H1 (cell line): ENCODE measurements at regions not wholly inside any gene's neighbourhood (a gene's known extent, or its start where the extent isn't known, plus 50 kb on each side); places are given as distances from the start of the nearest gene placed in this dataset.

Experiments used
- CTCF ChIA-PET: fragments of 300-600 bp; sonication (Branson Sonifier 250); formaldehyde crosslinking; loops from one replicate; lab custom pipeline; 2021; ENCODE audit not compliant: partially characterized antibody; lab: Charles Lee
- POLR2A ChIA-PET: fragments of 300-600 bp; sonication (Branson Sonifier 250); formaldehyde crosslinking; loops from one replicate; lab custom pipeline; 2021; ENCODE audit warnings: inconsistent platforms; ENCODE audit not compliant: partially characterized antibody; lab: Charles Lee
- DNase-seq, 2 experiments: peaks; one replicate each; pipeline versions ENCODE4 v3.0.0 to v3.0.0-alpha.2; 2010 to 2022; ENCODE audit warnings: low spot score in 2 of 2, low read depth in 1 of 2, mixed read lengths in 1 of 2
- FAIRE-seq: peaks from 2 replicates; lab custom pipeline; 2011; peaks lifted over from hg19 to GRCh38; lab: Jason Lieb, UNC
- H2AFZ ChIP-seq: 2 replicates; pipeline ENCODE4 v1.8.1; 2012; ENCODE audit warnings: low read length, inconsistent platforms
- H2AK5ac ChIP-seq: 2 replicates; pipeline ENCODE4 v1.6.1; 2013; ENCODE audit warnings: low read depth, low read length
- H2BK120ac ChIP-seq: replicated peaks from 2 replicates; pipeline ENCODE3; 2013; ENCODE audit warnings: low read depth, low read length, inconsistent platforms
- H2BK12ac ChIP-seq: 2 replicates; pipeline ENCODE4 v1.6.1; 2013; ENCODE audit warnings: low read depth, low read length
- H2BK15ac ChIP-seq: 2 replicates; pipeline ENCODE4 v1.6.1; 2013; ENCODE audit warnings: low read length
- H2BK20ac ChIP-seq: 2 replicates; pipeline ENCODE4 v1.6.1; 2013; ENCODE audit warnings: low read length
- H2BK5ac ChIP-seq: 2 replicates; pipeline ENCODE4 v1.6.1; 2013; ENCODE audit warnings: low read depth, low read length
- H3K14ac ChIP-seq: 2 replicates; pipeline ENCODE4 v1.6.1; 2013; ENCODE audit warnings: inconsistent platforms; ENCODE audit not compliant: insufficient read length
- H3K18ac ChIP-seq: 2 replicates; pipeline ENCODE4 v1.6.1; 2013; ENCODE audit warnings: low read length; ENCODE audit errors: extremely low read depth
- H3K23ac ChIP-seq: 2 replicates; pipeline ENCODE4 v1.6.1; 2013; ENCODE audit warnings: inconsistent platforms; ENCODE audit not compliant: insufficient read length
- H3K23me2 ChIP-seq: 2 replicates; pipeline ENCODE4 v1.6.1; 2013; ENCODE audit warnings: low read depth, low read length
- H3K27ac ChIP-seq: 2 replicates; pipeline ENCODE4 v1.6.1; 2011; ENCODE audit warnings: low read depth, low read length, inconsistent platforms
- H3K27me3 ChIP-seq, 4 experiments: replicated peaks in 1 of 4; 1 replicate in 1 of 4; 2 replicates in 3 of 4; pipeline versions ENCODE4 v1.6.1 to v1.8.1; 2011 to 2013; ENCODE audit warnings: low read length in 3 of 4, mild to moderate bottlenecking in 3 of 4, inconsistent platforms in 2 of 4, mixed read lengths in 2 of 4, moderate library complexity in 1 of 4; ENCODE audit not compliant: control insufficient read depth in 3 of 4, insufficient read depth in 3 of 4; ENCODE audit errors: extremely low read depth in 1 of 4
- H3K36me3 ChIP-seq, 4 experiments: 2 replicates each; pipeline versions ENCODE4 v1.6.1 to v1.8.1; 2011 to 2013; ENCODE audit warnings: mild to moderate bottlenecking in 4 of 4, low read length in 3 of 4, moderate library complexity in 2 of 4, control low read depth in 1 of 4, inconsistent platforms in 1 of 4; ENCODE audit not compliant: insufficient read depth in 4 of 4, control insufficient read depth in 2 of 4
- H3K4ac ChIP-seq: replicated peaks from 2 replicates; pipeline ENCODE3; 2013; ENCODE audit warnings: low read length, low read depth, mixed read lengths, inconsistent platforms; ENCODE audit not compliant: insufficient read length
- H3K4me1 ChIP-seq, 4 experiments: replicated peaks in 1 of 4; 1 replicate in 1 of 4; 2 replicates in 3 of 4; pipeline versions ENCODE4 v1.6.1 to v1.8.1; 2011 to 2013; ENCODE audit warnings: low read length in 3 of 4, inconsistent platforms in 2 of 4, mixed read lengths in 1 of 4; ENCODE audit not compliant: insufficient read depth in 4 of 4, control insufficient read depth in 3 of 4
- H3K4me2 ChIP-seq, 2 experiments: 2 replicates each; pipeline versions ENCODE4 v1.6.1 to v1.8.1; 2011 to 2013; ENCODE audit warnings: low read depth in 2 of 2, low read length in 2 of 2, control low read depth in 1 of 2, inconsistent platforms in 1 of 2, mild to moderate bottlenecking in 1 of 2; ENCODE audit not compliant: insufficient read depth in 1 of 2
- H3K4me3 ChIP-seq, 4 experiments: fragments of 200-600, 300-600 bp in 1 of 4; sonication (generic), shearing (Covaris generic), sonication (Bioruptor Twin) in 1 of 4; 2 replicates each; pipeline versions ENCODE4 v1.5.1 to v1.8.1; 2011 to 2016; ENCODE audit warnings: low read length in 4 of 4, low read depth in 3 of 4, control low read depth in 2 of 4, inconsistent platforms in 2 of 4, mild to moderate bottlenecking in 2 of 4, mixed read lengths in 1 of 4, moderate library complexity in 1 of 4; ENCODE audit not compliant: insufficient read depth in 2 of 4; ENCODE audit errors: extremely low read depth in 1 of 4
- H3K56ac ChIP-seq: replicated peaks from 2 replicates; pipeline ENCODE3; 2013; ENCODE audit warnings: low read depth, mild to moderate bottlenecking, mixed read lengths, low read length, inconsistent platforms; ENCODE audit not compliant: insufficient read length
- H3K79me1 ChIP-seq: 2 replicates; pipeline ENCODE4 v1.6.1; 2013; ENCODE audit warnings: low read depth, low read length, control low read depth
- H3K79me2 ChIP-seq, 2 experiments: 2 replicates each; pipeline versions ENCODE4 v1.6.1 to v1.8.1; 2012 to 2013; ENCODE audit warnings: low read length in 2 of 2, mild to moderate bottlenecking in 2 of 2, inconsistent platforms in 1 of 2; ENCODE audit not compliant: insufficient read depth in 2 of 2, control insufficient read depth in 1 of 2
- H3K9ac ChIP-seq, 4 experiments: replicated peaks in 1 of 4; 1 replicate in 1 of 4; 2 replicates in 3 of 4; pipeline versions ENCODE4 v1.6.1 to v1.8.1; 2011 to 2013; ENCODE audit warnings: low read depth in 3 of 4, low read length in 3 of 4, control low read depth in 2 of 4, mild to moderate bottlenecking in 2 of 4, moderate library complexity in 2 of 4, inconsistent platforms in 1 of 4; ENCODE audit errors: extremely low read depth in 1 of 4
- H3K9me3 ChIP-seq, 2 experiments: 2 replicates each; pipeline versions ENCODE4 v1.6.1 to v1.8.1; 2012 to 2013; ENCODE audit warnings: mild to moderate bottlenecking in 2 of 2, moderate library complexity in 2 of 2, control low read depth in 1 of 2, inconsistent platforms in 1 of 2, low read depth in 1 of 2, low read length in 1 of 2, mixed read lengths in 1 of 2; ENCODE audit not compliant: insufficient read depth in 2 of 2
- H4K20me1 ChIP-seq, 2 experiments: replicated peaks in 1 of 2; 2 replicates each; pipeline versions ENCODE3 to v1.8.1; 2011 to 2013; ENCODE audit warnings: inconsistent platforms in 2 of 2, low read length in 2 of 2, mild to moderate bottlenecking in 1 of 2; ENCODE audit not compliant: insufficient read depth in 2 of 2, control insufficient read depth in 1 of 2
- H4K5ac ChIP-seq: 2 replicates; pipeline ENCODE4 v1.6.1; 2013; ENCODE audit warnings: low read length, low read depth, mixed read lengths, inconsistent platforms; ENCODE audit not compliant: insufficient read length
- H4K8ac ChIP-seq: 2 replicates; pipeline ENCODE4 v1.8.0; 2013; ENCODE audit warnings: mild to moderate bottlenecking, moderate library complexity, low read length, inconsistent platforms; ENCODE audit not compliant: insufficient read depth; ENCODE audit errors: extremely low read depth
- H4K91ac ChIP-seq: replicated peaks from 2 replicates; pipeline ENCODE3; 2013; ENCODE audit warnings: low read length, mixed read lengths, inconsistent platforms; ENCODE audit not compliant: insufficient read length
- ATF2 ChIP-seq: IDR thresholded peaks from 2 replicates; pipeline ENCODE4 v1.6.1; 2012; ENCODE audit warnings: low read length, inconsistent platforms
- ATF3 ChIP-seq: IDR thresholded peaks from 2 replicates; pipeline ENCODE4 v1.6.1; 2011; ENCODE audit warnings: low read depth, mild to moderate bottlenecking, low read length; ENCODE audit not compliant: insufficient read depth
- CHD1 ChIP-seq: IDR thresholded peaks from 2 replicates; pipeline ENCODE4 v1.6.1; 2012; ENCODE audit warnings: low read depth, low read length, improper control_type of control experiment
- EGR1 ChIP-seq: IDR thresholded peaks from 2 replicates; pipeline ENCODE4 v1.6.1; 2011; ENCODE audit warnings: low read depth, low read length, borderline replicate concordance
- GTF2F1 ChIP-seq: IDR thresholded peaks from 2 replicates; pipeline ENCODE4 v1.6.1; 2012; ENCODE audit warnings: low read depth, low read length, improper control_type of control experiment, borderline replicate concordance
- MAFK ChIP-seq: IDR thresholded peaks from 2 replicates; pipeline ENCODE4 v1.6.1; 2012; ENCODE audit warnings: low read depth, mild to moderate bottlenecking, improper control_type of control experiment, low read length
- MAX ChIP-seq: IDR thresholded peaks from 2 replicates; pipeline ENCODE4 v1.6.1; 2012; ENCODE audit warnings: inconsistent platforms
- RBBP5 ChIP-seq: IDR thresholded peaks from 2 replicates; pipeline ENCODE4 v1.7.1; 2012; ENCODE audit warnings: low read depth, mild to moderate bottlenecking, inconsistent platforms, low read length, moderate library complexity, borderline replicate concordance
- TAF1 ChIP-seq: IDR thresholded peaks from 2 replicates; pipeline ENCODE4 v1.6.1; 2011; ENCODE audit warnings: mild to moderate bottlenecking, low read depth, low read length
- TEAD4 ChIP-seq: IDR thresholded peaks from 2 replicates; pipeline ENCODE4 v1.6.1; 2012; ENCODE audit warnings: low read depth, low read length, inconsistent platforms, mixed read lengths
- USF2 ChIP-seq: IDR thresholded peaks from 2 replicates; pipeline ENCODE4 v1.6.1; 2011; ENCODE audit warnings: low read length, improper control_type of control experiment
- WGBS, 2 experiments: shearing (Covaris generic) in 1 of 2; methylation state at CpG; one replicate each; pipeline versions ENCODE4 v1.1.6 to v1.1.7; 2013 to 2015; ENCODE audit warnings: low lambda C conversion rate in 2 of 2, mixed read lengths in 2 of 2, inconsistent platforms in 1 of 2, low coverage in 1 of 2, missing lambda C conversion rate in 1 of 2; ENCODE audit not compliant: insufficient replicate concordance in 2 of 2, insufficient coverage in 1 of 2, insufficient read length in 1 of 2; ENCODE audit errors: extremely low coverage in 1 of 2, missing lambda C conversion rate in 1 of 2; 5-methylcytosine and 5-hydroxymethylcytosine counted together

GRCh38 chr13:66159511-66159910, 1070.6 kb downstream of the PCDH9 start:
- no peak overlapping the region for H3K14ac ChIP-seq
- H4K20me1 ChIP-seq, result no peaks in the 10 kb centered on the region
- H3K4me2 ChIP-seq, result no peak overlapping the region
- no peak overlapping the region for H3K23ac ChIP-seq
- H4K8ac ChIP-seq, result no peak overlapping the region
- no peaks in the 10 kb centered on the region for H3K79me2 ChIP-seq
- H2BK5ac ChIP-seq, result no peak overlapping the region
- no peaks in the 10 kb centered on the region for H3K23me2 ChIP-seq
- H3K4me3 ChIP-seq, result no peak overlapping the region
- H4K5ac ChIP-seq, result no peak overlapping the region
- H3K56ac ChIP-seq, result no peak overlapping the region
- H3K4me1 ChIP-seq, result no peaks in the 10 kb centered on the region
- H2BK15ac ChIP-seq, result no peak overlapping the region
- 91% methylated on average over 6 of the region's 6 CpGs; no CpG with 5 or more reads in 1 of the 2 experiments for WGBS, 2 experiments
- H3K36me3 ChIP-seq, result no peaks in the 10 kb centered on the region
- H4K91ac ChIP-seq, result no peak overlapping the region
- H3K9ac ChIP-seq, result no peak overlapping the region
- DNase-seq, result no peak
- FAIRE-seq, result no peak
- no peak overlapping the region for H2AK5ac ChIP-seq
- H3K79me1 ChIP-seq, result no peaks in the 10 kb centered on the region
- no peak overlapping the region for H2BK120ac ChIP-seq
- H3K18ac ChIP-seq, result no peak overlapping the region
- no peak overlapping the region for H2AFZ ChIP-seq
- CTCF ChIA-PET, result interaction anchor here (1.8 kb wide), 1 partner anchor 9 kb away, joined by 7 read pairs; no protein-coding TSS in a partner anchor
- H2BK12ac ChIP-seq, result no peak overlapping the region
- H2BK20ac ChIP-seq, result no peak overlapping the region
- POLR2A ChIA-PET, result no interaction called here
- no peaks in the 10 kb centered on the region for H3K9me3 ChIP-seq
- no peak overlapping the region for H3K27ac ChIP-seq
- no peak overlapping the region for H3K4ac ChIP-seq
- no peaks in the 10 kb centered on the region for H3K27me3 ChIP-seq
- TF ChIP-seq CHD1, result no peak
- TF ChIP-seq RBBP5, result no peak
- TF ChIP-seq MAFK, result no peak
- TF ChIP-seq ATF3, result no peak
- TF ChIP-seq GTF2F1, result no peak
- no peak for TF ChIP-seq EGR1
- TF ChIP-seq TAF1, result no peak
- no peak for TF ChIP-seq TEAD4
- TF ChIP-seq ATF2, result no peak
- no peak for TF ChIP-seq MAX
- TF ChIP-seq USF2, result no peak
